ENCODE measurements at regions not wholly inside any gene's neighbourhood (a gene's known extent, or its start where the extent isn't known, plus 50 kb on each side); places are given as distances from the start of the nearest gene placed in this dataset.

DNA sequence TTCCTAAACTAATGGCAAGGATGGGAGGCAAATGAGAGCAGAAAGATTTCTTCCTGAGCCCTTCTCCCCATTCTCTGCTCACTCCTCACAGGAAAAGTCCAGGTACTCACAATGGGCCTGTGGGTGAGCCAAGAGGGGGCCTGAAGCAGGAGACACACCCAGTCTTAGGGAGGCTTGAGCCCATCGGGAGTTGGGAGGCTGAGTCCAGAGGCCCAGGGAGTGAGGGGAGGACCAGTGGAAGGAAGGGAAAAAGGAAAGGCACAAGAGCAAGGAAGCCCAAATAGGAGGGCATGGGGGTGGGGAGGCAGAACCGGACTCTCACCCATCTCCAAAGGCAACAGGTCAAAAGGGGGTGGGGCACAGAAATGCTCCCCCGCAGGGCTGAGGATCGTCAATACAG, 68.1 kb upstream of the CNEP1R1 start:
- TF ChIP-seq, protein P1, sequence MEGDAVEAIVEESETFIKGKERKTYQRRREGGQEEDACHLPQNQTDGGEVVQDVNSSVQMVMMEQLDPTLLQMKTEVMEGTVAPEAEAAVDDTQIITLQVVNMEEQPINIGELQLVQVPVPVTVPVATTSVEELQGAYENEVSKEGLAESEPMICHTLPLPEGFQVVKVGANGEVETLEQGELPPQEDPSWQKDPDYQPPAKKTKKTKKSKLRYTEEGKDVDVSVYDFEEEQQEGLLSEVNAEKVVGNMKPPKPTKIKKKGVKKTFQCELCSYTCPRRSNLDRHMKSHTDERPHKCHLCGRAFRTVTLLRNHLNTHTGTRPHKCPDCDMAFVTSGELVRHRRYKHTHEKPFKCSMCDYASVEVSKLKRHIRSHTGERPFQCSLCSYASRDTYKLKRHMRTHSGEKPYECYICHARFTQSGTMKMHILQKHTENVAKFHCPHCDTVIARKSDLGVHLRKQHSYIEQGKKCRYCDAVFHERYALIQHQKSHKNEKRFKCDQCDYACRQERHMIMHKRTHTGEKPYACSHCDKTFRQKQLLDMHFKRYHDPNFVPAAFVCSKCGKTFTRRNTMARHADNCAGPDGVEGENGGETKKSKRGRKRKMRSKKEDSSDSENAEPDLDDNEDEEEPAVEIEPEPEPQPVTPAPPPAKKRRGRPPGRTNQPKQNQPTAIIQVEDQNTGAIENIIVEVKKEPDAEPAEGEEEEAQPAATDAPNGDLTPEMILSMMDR (IDR thresholded peaks at IDR 0.05) = no peak
- no peak for TF ChIP-seq NFYB (CRISPR knock-in tag; conservative IDR thresholded peaks at IDR 0.05; ENCODE audit: low read depth)
- TF ChIP-seq MYBL2 (CRISPR knock-in tag; IDR thresholded peaks at IDR 0.05) = no peak
- no peak for TF ChIP-seq ETV6 (CRISPR knock-in tag; IDR thresholded peaks at IDR 0.05)
- TF ChIP-seq CREB1 (CRISPR knock-in tag; IDR thresholded peaks at IDR 0.05) = no peak
- TF ChIP-seq, protein P2, sequence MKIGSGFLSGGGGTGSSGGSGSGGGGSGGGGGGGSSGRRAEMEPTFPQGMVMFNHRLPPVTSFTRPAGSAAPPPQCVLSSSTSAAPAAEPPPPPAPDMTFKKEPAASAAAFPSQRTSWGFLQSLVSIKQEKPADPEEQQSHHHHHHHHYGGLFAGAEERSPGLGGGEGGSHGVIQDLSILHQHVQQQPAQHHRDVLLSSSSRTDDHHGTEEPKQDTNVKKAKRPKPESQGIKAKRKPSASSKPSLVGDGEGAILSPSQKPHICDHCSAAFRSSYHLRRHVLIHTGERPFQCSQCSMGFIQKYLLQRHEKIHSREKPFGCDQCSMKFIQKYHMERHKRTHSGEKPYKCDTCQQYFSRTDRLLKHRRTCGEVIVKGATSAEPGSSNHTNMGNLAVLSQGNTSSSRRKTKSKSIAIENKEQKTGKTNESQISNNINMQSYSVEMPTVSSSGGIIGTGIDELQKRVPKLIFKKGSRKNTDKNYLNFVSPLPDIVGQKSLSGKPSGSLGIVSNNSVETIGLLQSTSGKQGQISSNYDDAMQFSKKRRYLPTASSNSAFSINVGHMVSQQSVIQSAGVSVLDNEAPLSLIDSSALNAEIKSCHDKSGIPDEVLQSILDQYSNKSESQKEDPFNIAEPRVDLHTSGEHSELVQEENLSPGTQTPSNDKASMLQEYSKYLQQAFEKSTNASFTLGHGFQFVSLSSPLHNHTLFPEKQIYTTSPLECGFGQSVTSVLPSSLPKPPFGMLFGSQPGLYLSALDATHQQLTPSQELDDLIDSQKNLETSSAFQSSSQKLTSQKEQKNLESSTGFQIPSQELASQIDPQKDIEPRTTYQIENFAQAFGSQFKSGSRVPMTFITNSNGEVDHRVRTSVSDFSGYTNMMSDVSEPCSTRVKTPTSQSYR (CRISPR knock-in tag; IDR thresholded peaks at IDR 0.05) = no peak
- TF ChIP-seq ZNF317 (CRISPR knock-in tag; IDR thresholded peaks at IDR 0.05; ENCODE audit: borderline replicate concordance, low read depth) = no peak
- TF ChIP-seq SP1 (CRISPR knock-in tag; conservative IDR thresholded peaks at IDR 0.05) = no peak
- TF ChIP-seq TCF7 (CRISPR knock-in tag; IDR thresholded peaks at IDR 0.05; ENCODE audit: low read depth) = no peak
- TF ChIP-seq, protein P3, sequence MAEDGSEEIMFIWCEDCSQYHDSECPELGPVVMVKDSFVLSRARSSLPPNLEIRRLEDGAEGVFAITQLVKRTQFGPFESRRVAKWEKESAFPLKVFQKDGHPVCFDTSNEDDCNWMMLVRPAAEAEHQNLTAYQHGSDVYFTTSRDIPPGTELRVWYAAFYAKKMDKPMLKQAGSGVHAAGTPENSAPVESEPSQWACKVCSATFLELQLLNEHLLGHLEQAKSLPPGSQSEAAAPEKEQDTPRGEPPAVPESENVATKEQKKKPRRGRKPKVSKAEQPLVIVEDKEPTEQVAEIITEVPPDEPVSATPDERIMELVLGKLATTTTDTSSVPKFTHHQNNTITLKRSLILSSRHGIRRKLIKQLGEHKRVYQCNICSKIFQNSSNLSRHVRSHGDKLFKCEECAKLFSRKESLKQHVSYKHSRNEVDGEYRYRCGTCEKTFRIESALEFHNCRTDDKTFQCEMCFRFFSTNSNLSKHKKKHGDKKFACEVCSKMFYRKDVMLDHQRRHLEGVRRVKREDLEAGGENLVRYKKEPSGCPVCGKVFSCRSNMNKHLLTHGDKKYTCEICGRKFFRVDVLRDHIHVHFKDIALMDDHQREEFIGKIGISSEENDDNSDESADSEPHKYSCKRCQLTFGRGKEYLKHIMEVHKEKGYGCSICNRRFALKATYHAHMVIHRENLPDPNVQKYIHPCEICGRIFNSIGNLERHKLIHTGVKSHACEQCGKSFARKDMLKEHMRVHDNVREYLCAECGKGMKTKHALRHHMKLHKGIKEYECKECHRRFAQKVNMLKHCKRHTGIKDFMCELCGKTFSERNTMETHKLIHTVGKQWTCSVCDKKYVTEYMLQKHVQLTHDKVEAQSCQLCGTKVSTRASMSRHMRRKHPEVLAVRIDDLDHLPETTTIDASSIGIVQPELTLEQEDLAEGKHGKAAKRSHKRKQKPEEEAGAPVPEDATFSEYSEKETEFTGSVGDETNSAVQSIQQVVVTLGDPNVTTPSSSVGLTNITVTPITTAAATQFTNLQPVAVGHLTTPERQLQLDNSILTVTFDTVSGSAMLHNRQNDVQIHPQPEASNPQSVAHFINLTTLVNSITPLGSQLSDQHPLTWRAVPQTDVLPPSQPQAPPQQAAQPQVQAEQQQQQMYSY (CRISPR knock-in tag; IDR thresholded peaks at IDR 0.05) = no peak
